ENCODE measurements at regions not wholly inside any gene's neighbourhood (a gene's known extent, or its start where the extent isn't known, plus 50 kb on each side); places are given as distances from the start of the nearest gene placed in this dataset.
"Not testable (repeated sequence)": the region's sequence is repeated elsewhere in the genome, so short reads cannot be mapped to it uniquely, and the experiment has no call there.

DNA sequence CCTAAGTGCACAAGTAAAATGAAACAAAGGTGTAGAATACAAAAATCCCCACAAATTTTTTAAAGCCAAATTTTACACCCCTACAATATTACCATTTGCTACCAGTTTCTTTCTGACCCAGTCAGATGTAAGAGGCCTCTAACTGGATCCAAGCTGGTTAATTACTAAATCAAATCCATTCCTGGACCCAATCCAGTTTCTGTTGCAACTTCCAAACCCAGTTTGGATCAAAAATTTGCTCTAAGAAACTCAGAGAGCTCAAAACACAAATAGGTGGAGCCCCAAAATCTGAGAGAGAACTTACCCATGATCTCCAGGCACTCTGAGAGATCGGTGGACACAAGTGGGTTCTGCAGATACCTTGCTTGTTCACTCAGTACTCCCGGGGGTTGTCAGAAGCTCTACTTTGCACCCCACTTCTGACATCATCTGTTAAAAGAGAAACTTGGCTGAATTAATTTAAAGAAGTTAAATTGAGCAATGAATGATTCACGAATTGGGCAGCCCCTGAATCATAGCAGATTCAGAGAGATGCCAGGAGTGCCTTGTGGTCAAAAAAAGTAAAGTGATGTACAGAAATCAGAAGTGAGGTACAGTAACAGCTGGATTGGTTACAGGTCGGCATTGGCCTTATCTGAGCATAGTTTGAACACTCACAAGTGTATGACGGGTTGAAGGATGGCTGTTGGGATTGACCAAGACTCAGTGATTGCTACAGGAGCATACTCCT, 448.0 kb downstream of the KCNT2 start:
- DNase-seq, result peak; percentile 79

DNA sequence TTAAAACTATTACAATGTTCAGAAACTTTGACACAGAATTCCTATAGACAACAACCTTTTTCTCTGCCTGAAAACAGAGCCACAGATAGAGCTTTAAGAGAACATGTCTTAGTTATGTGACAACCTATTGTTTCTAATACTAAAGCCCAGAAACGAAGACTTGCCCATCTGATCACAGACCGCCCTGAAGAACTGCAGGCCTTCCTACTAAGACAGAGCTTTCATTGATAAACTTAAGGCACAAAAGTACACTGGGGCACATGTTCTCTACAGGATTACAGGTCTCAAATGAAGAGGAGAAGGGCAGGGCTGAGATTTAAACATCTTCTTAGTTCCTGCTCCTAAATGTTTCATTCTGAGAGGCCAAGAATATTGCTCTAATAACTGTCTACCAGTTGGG, 452.7 kb downstream of the KCNT2 start:
- no peak for DNase-seq

DNA sequence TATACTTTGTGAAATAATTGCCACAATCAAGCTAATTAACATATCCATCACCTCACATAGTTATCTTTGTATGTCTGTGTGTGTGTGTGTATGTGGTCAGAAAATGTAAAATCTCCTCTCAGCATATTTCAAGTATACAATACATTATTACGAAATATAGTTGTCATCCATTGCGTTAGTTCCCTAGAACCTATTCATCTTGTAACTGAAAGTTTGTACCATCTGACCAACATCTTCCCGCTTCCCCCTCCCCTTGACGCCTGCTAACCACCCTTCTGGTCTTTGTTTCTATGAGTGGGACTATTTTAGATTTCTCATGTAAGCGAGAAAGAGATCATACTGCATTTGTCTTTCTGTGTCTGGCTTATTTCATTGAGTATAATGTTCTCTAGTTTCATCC, 455.3 kb downstream of the KCNT2 start:
- DNase-seq, result no peak

DNA sequence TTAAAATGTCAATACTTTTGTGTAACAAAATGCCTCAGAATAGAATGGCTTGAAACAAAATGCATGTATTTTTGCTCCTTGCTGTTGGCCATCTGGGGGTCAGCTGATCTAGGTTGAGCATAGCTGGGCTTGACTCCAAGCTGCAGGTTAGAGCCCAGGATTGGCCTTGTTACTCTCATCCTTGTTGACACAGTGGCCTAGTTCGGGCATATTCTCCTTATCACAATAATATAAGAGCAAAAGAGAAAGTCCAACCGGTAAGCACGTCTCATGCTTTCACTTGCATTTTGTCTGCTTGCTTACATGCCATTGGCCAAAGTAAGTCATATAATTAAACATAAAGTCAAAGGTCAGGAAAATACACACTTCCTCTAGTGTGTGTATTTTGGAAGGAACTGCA, 456.2 kb downstream of the KCNT2 start:
- DNase-seq, result no peak

DNA sequence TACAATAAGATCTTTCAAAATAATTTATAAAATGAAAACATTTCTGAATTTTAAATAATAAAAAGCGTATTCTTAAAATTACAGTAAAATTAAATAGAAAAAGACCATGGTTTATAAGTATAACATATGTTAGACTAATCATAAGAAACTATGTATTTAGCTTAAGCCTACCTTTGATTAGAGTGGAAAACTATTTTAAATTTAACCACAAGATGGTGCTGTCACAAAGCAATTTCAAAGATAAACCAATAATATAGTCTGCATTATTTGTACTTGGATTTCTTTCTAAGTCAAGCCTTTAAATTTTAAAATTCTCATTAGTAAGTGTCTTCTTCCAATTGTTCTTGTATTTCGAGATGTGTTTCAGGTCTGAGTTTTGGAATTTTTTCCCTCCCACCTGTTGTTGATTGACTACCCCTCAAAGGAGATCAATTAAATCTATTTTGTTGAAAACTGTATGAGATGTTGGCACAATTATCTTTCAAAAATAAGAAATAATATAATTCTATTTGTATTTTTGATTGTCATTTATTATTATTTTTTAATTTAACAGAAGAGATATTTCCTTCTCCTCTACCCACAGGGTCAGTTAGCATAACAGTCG, 459.8 kb downstream of the KCNT2 start:
- peak; percentile 47 for DNase-seq

DNA sequence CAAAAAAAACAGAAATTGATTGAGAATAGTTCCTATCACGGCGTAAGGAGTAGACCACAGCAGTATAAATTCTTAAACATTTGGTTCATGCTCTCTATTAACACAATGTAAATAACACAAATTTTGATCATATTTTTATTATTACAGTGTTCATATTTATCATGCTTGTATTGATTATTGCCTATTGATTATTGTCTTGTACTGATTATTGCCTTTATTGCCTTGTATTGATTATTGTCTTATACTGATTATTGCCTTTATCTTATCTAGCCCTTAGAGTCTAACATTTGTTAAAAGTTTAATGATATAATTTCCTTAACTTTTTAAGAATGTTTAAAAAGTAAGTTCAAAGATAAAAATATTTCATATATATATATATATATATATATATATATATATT, 460.7 kb downstream of the KCNT2 start:
- DNase-seq, result no peak

DNA sequence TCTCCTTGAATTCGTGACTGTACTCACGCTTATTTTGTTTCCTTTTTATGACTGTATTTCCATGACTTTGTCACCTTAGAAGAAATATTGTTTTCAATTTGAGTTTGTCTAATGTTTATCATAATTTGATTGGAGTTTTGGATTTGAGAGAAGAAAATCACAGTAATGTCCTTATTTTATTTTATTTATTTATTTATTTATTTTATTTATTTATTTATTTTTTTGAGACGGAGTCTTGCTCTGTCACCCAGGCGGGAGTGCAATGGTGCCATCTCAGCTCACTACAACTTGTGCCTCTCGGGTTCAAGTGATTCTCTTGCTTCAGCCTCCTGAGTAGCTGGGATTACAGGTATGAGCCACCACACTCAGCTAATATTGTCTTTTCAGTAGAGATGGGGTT, 463.1 kb downstream of the KCNT2 start:
- not testable (repeated sequence) for DNase-seq

DNA sequence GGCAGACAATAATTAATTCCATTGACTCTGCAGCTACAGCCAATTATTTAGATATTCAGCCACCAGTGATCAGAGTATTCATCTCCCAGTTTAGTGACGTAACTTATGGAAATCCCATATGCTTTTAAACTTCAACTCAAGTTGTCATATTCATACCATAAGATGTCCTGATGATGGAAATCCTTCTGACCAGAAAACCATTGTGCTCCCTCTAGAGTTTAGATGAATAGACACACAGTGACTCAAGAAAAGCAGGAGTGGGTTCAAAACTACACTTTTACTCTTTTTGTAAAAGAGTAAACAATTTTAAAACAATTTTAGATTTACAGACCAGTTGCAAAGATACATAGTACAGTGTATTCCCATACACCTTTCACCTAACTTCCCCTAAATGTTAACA, 463.7 kb downstream of the KCNT2 start:
- no peak for DNase-seq

DNA sequence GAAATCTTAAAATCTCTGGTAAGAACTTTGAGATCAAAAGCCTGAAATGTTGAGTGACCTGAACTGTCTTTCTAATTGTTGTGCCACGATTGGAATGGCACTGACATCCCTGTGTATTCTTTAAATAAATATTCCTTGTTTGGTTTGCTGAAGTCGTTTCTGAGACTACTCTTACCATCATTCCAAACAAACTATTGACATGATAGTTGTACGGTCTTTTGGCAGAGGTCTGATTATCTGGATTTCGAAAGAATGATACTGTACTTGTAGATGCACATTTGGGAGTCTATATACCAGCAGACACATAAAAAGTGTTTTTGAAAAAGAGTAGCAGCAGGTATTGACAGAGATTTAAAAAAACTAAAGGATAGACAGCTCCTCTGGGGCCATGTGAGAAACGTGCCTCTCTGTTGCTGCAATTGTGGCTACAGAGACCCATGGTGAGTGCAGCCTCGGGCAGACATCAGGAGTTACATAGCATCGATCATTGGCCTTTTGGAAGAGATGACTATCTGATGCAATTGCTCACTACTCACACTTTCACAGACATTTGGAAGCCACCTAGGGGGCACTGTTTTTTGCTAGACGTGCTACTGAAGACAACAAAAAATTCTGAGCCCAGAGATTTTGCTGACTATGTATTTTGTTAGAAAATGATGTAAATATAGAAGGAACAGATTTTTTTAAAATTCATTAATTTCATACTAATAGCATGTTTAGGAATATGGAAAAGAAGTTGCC, 464.5 kb downstream of the KCNT2 start:
- no peak for DNase-seq

DNA sequence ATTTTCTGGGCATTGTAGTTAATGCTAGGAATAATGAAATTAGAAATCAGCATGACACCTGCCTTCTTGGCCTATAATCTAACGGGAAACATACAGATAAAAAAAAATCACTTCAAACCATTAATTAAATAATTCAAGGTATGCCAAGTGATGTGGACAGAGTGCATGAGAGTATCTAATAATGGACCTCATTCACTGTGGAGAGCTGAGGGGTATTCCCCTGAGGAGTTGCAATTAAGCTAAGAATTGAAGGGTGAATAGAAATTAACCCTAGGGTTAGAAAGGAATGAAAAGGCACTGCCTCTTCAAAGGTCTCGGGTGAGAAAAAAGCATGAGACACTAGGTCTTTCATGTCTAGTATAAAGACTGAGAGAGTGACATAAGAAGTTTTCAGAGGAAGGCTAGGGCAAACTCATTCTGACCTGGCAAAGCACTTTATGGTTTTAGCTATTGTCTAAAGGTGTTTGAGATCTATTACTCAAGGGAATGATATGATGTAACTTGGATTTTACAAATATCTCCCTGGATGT, 466.1 kb downstream of the KCNT2 start:
- DNase-seq, result no peak

DNA sequence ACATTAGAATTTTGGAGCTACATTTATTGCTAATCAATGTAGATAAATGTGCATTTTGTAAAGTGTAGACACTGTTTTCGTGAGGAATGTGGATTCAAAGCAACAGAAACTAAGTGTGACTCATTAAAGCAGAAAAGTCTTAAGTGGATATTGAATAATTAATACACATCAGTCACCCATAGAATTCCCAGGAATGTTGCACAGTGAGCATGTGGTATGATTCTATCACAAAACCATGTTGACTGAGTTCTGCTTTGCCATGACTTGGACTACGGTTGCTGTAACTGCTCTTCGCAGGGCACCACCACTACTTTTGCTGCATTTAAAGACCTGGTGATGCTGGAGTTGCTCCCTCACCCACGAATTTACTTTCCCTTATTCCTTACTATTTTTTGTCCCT, 471.8 kb downstream of the KCNT2 start:
- no peak for DNase-seq

DNA sequence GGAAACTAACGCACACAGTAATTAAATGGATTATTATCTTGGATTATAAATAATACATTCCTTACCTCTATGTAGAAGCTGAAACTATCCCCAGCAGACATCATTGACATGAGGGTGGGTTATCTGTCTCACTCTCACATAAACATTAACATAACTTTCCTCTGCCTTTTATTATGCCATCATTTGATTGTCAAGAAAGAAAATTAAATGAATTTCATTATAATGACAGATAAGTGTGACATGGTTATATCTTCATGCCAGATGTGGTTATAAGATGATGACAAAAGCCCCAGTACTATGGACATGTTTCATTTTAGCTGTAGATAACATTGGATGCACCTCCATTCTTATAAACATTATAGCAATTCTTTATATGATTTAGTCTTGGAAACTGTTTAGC, 476.5 kb downstream of the KCNT2 start:
- DNase-seq, result no peak

DNA sequence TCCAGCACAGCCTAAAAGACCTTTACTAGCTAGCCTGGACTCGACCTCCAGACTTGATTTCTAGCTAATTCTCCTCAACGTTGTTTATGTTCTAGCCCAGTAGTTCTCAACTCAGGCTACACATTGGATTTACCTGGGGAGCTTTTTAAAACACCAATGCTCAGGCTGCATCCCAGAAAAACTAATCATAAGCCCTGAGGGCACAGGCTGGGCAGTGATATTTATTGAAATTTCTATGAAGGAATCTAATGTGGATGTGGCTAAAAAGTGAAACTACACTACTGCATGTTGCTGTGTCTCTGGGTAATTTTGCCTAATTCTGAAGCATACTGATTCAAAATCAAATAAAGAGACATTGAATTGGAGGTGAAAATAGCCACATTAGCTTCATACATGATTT, 479.4 kb downstream of the KCNT2 start:
- DNase-seq, result peak; percentile 21

DNA sequence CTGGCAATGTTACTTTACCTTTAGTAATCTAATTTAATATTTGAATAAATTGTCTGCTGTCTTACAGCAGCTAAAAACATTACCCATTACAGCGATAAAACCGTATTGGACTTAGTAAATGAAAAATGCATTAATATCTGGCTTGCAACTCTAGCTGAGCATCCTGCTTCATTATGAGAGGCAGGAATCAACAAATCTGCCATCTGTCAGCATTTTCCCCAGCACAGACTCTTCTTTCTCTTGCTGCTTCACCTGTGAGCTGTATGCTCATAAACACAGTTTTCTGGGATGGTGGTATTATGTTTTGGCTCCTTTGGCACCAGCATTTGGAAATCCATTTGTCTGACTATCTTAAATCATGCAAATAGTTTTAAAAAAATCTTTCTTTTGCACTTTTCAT, 487.1 kb downstream of the KCNT2 start:
- DNase-seq, result no peak

DNA sequence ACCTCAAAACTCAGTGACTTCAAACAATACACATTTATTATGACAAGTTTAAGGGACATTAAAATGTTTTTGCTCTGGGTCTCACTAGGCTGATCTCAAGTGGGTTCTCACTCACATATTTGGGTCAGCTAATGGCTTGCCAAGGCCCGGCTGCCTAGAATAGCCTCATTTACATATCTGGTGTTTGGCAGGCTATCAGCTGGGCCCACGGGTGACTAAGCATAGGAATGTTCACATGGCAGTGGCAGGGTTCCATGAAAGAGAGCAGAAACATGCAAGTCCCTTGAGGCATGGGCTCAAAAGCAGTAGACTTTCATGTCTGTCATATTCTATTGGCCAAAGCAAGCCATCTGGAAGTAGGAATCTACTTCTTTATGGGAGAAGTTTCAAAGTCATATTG, 492.6 kb downstream of the KCNT2 start:
- peak; percentile 80 for DNase-seq

DNA sequence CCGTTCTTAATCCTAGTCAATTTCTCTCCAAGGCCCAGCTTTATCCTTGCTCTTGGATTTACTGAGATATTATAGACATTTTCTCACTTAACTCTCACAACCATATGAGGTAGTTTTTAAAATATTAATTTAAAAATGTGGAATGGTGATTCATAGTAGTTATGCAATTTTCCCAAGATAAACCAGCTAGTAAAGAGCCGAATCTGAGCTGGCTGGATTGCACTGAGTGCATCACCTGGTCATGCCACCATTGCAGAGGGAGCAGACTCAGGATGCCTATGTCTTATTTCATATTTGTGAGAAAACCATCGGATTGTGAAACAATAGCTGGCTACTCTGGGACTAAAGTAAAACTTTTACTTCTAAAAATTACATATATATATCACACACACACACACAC, 494.0 kb downstream of the KCNT2 start:
- peak; percentile 36 for DNase-seq

DNA sequence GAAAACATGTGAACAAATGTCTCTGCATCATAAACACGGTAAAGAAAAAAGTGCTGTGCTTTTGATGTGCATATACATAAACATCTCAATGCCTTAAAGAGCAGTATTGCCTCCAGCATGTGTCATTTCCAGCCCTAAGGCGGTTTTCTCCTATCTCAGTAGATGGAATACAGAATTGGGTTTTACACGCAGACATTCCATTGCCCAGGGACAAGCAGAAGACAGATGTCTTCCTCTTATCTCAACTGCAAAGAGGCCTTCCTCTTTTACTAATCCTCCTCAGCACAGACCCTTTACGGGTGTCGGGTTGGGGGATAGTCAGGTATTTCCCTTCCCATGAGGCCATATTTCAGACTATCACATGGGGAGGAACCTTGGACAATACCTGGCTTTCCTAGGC, 499.2 kb downstream of the KCNT2 start:
- DNase-seq, result not testable (repeated sequence)

DNA sequence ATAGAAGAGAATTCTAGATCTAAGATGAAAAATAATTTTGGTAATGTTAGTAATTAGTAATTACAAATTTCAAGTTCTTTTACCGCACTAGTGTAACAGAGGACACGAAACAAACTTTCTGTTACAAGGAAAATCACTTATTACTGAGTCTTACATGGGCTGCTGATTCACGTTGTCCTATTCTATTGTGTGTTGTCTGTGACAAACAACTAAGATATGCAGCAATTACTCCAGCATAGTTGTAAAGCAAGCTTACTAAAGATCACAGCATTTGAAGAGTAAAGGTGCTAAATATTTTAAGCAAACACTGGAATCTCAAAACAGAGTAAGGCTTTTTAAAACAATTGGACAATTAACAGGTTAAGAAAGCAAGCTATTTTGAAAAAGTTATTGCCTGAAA, 502.3 kb downstream of the KCNT2 start:
- DNase-seq, result peak; percentile 6

DNA sequence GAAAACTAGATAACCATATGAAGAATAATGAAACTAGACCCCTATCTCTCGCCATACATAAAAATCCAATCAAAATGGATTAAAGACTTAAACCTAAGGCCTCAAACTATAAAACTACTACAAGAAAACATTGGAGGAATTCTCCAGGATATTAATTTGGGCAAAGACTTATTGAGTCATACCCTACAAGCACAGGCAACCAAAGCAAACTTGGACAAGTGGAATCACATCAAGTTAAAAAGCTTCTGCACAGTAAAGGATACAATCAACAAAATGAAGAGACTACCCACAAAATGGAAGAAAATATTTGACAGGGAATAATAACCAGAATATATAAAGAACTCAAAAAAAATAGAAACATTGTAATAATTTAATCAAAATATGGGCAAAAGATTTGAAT, 505.4 kb downstream of the KCNT2 start:
- DNase-seq, result no peak

DNA sequence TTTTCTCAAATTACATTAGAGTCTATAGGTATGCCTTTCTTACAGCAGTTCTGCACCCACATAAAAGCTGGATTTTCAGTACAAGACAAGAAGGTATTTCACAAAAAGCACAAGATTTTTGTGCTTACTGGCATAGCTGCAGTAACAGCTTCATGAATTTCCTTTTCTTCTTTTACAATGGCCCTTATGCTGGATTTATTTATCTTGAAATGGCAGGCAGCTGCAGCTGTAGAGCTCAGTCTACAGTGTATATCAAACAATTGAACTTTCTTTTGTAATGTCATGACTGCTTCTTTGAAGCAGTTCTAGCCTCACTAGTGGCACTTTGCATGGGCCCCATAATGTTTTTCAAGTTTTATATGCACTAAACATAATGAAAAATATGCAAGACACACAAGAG, 510.2 kb downstream of the KCNT2 start:
- no peak for DNase-seq

DNA sequence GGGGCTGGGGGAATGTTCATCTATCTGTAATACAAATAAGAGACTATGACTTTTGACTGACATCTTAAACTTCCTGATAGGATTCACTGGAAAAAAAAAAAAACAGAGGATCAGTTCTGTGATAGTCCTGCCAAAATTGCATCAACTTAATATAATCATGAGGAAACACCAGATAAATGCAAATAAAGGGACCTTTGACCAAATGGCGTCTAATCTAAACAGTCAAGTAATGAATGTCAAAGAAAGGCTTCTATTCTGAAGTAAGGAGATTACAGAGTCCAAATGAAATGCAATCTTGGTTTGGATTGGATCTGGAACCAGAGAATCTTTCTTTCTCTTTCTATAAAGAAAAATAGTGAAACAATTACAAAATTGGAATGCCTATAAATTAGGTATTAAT, 513.4 kb downstream of the KCNT2 start:
- no peak for DNase-seq

DNA sequence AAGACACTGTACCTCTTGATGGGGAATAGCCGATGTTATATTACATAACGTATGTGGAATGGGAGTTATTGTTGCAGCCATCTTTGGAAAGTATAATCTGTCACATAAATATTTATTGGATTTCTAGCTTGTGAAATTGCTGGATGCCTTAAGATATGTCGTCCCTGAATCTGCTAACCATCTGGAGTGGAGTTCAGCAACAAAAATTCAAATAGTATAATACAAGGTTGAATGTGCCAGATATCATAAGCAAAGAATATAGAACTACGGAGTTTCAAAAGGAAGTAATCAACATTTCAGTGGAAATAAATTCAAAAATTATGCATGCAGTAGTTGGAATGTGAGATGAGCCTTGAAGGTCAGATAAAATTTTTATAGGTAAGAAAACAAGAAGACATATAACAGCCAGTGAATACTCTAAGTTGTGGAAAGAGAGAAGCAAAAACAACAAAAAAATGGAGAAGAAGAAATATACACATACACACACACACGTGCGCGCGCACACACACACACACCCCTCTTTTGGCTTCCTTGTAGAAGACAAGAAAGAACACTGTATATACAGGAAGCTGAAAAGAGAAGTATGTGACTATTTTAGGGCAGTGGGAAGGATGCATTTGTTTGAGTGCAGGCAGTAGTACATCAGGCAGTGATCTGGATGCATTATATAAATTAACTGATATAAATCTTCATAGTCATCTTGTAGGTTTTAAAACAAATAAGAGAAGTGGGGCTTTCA, 516.7 kb downstream of the KCNT2 start:
- no peak for DNase-seq

DNA sequence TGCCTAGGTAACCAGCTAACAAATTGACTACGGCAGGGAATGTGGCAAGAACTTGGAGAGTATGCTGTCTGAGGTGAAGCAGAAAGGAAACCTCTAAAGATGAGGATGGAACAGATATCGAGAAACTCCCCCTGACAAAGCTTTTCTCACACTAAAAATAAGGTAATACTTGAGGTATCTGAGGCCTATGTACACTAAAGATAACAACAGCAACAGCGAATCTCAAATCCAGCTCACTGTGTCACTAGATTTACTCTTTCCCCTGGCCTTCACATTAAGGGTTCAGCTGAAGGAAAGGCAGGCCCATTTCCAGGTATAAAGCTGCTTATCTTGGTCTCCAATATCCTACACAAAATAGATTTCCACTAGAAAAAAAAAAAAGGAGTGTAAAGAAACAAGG, 518.0 kb downstream of the KCNT2 start:
- no peak for DNase-seq

Measured in EL (cell line).